ENCODE measurements at regions not wholly inside any gene's neighbourhood (a gene's known extent, or its start where the extent isn't known, plus 50 kb on each side); places are given as distances from the start of the nearest gene placed in this dataset.

GRCh38 chr13:74920361-74920760 is 561.6 kb downstream of the TBC1D4 start:
- Histone ChIP-seq H3K4me2 (no peak overlapping the region), H4K20me1 (replicated peaks; ENCODE audit: insufficient read depth) (no peaks in the 10 kb centered on the region), H3K9me2 (ENCODE audit: insufficient read depth) (no peaks in the 10 kb centered on the region), H3K4me1 (ENCODE audit: insufficient read depth) (no peaks in the 10 kb centered on the region), H3F3A (replicated peaks; ENCODE audit: low read depth) (no peaks in the 10 kb centered on the region), H2AFZ (no peak overlapping the region; the same call in 1 of the 2 replicates), H3K4me3 (no peak overlapping the region), H3K27me3 (ENCODE audit: insufficient read depth) (no peaks in the 10 kb centered on the region), H3K27ac (ENCODE audit: low read depth) (no peak overlapping the region), H3K36me3 (ENCODE audit: insufficient read depth) (no peaks in the 10 kb centered on the region), H3K79me2 (replicated peaks; ENCODE audit: insufficient read depth) (no peaks in the 10 kb centered on the region)
- peaks cover 2% of the 10 kb centered on the region; the same call in 2 of the 3 replicates for H3K4me1 Mint-ChIP-seq
- H3K36me3 Mint-ChIP-seq (ENCODE audit: low read depth): peaks cover 7% of the 10 kb centered on the region; the same call in 2 of the 3 replicates
- ATAC-seq (no peak), DNase-seq (ENCODE audit: low spot score) (no peak)
- H3K9me3 Mint-ChIP-seq: peaks cover 27% of the 10 kb centered on the region
- no peak overlapping the region for H3K27ac Mint-ChIP-seq
- TF ChIP-seq EZH2phosphoT487 (IDR thresholded peaks at IDR 0.05; ENCODE audit: unreplicated experiment) (no peak), CREB1 (CRISPR knock-in tag; IDR thresholded peaks at IDR 0.05; ENCODE audit: low read depth) (no peak), POLR2AphosphoS5 (IDR thresholded peaks at IDR 0.05; ENCODE audit: low read depth) (no peak), ZNF331 (CRISPR knock-in tag; IDR thresholded peaks at IDR 0.05; ENCODE audit: low read depth) (no peak), STAT1 (IDR thresholded peaks at IDR 0.05; ENCODE audit: unreplicated experiment) (no peak), NANOG (IDR thresholded peaks at IDR 0.05; ENCODE audit: borderline replicate concordance) (no peak), JUNB (IDR thresholded peaks at IDR 0.05; ENCODE audit: unreplicated experiment) (no peak), ZNF114 (CRISPR knock-in tag; IDR thresholded peaks at IDR 0.05) (no peak), REST (IDR thresholded peaks at IDR 0.05; ENCODE audit: unreplicated experiment) (no peak), ZNF462 (CRISPR knock-in tag; IDR thresholded peaks at IDR 0.05) (no peak), EZH2 (IDR thresholded peaks at IDR 0.05; ENCODE audit: low read depth, unreplicated experiment) (no peak)
- TF ChIP-seq, protein P1, sequence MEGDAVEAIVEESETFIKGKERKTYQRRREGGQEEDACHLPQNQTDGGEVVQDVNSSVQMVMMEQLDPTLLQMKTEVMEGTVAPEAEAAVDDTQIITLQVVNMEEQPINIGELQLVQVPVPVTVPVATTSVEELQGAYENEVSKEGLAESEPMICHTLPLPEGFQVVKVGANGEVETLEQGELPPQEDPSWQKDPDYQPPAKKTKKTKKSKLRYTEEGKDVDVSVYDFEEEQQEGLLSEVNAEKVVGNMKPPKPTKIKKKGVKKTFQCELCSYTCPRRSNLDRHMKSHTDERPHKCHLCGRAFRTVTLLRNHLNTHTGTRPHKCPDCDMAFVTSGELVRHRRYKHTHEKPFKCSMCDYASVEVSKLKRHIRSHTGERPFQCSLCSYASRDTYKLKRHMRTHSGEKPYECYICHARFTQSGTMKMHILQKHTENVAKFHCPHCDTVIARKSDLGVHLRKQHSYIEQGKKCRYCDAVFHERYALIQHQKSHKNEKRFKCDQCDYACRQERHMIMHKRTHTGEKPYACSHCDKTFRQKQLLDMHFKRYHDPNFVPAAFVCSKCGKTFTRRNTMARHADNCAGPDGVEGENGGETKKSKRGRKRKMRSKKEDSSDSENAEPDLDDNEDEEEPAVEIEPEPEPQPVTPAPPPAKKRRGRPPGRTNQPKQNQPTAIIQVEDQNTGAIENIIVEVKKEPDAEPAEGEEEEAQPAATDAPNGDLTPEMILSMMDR (conservative IDR thresholded peaks at IDR 0.05; ENCODE audit: low read depth in 2 of 2): no peak
- TF ChIP-seq, protein P2, sequence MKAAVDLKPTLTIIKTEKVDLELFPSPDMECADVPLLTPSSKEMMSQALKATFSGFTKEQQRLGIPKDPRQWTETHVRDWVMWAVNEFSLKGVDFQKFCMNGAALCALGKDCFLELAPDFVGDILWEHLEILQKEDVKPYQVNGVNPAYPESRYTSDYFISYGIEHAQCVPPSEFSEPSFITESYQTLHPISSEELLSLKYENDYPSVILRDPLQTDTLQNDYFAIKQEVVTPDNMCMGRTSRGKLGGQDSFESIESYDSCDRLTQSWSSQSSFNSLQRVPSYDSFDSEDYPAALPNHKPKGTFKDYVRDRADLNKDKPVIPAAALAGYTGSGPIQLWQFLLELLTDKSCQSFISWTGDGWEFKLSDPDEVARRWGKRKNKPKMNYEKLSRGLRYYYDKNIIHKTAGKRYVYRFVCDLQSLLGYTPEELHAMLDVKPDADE (IDR thresholded peaks at IDR 0.05): no peak
- H3K4me3 Mint-ChIP-seq: no peak overlapping the region
- H3K27me3 Mint-ChIP-seq (ENCODE audit: insufficient read depth, low read depth, poor library complexity): peaks cover 2% of the 10 kb centered on the region
